Activated T-cell treated with anti-CD3 and anti-CD28 coated beads, Interleukin-2, amount 50 U/mL, for 4 hours (primary cell): ENCODE measurements at regions not wholly inside any gene's neighbourhood (a gene's known extent, or its start where the extent isn't known, plus 50 kb on each side); places are given as distances from the start of the nearest gene placed in this dataset.

Experiments used
- ATAC-seq, 2 donors: fragments of 200-7000 bp; cut with Tn5 transposase; one replicate each; pipeline ENCODE4 v1.10.0; 2021
- DNase-seq: peaks from one replicate; pipeline ENCODE4 v3.0.0-alpha.2; 2020
- H3K27me3 Mint-ChIP-seq: one replicate; pipeline ENCODE4 v1.8.0; 2021; ENCODE audit warnings: low read depth, mixed read lengths
- H3K36me3 Mint-ChIP-seq: one replicate; pipeline ENCODE4 v1.8.0; 2022; ENCODE audit warnings: mixed read lengths; ENCODE audit not compliant: insufficient read depth
- H3K4me1 Mint-ChIP-seq: one replicate; pipeline ENCODE4 v1.8.0; 2021; ENCODE audit warnings: low read depth, mixed read lengths
- H3K4me3 Mint-ChIP-seq: one replicate; pipeline ENCODE4 v1.8.0; 2021; ENCODE audit warnings: mild to moderate bottlenecking, moderate library complexity, mixed read lengths
- H3K9me3 Mint-ChIP-seq: one replicate; pipeline ENCODE4 v1.8.0; 2021; ENCODE audit warnings: mixed read lengths

- DNase-seq (no peak), ATAC-seq (no peak)
- Mint-ChIP-seq H3K4me1 (no peaks in the 10 kb centered on the region), H3K36me3 (no peaks in the 10 kb centered on the region), H3K4me3 (no peak overlapping the region), H3K9me3 (no peaks in the 10 kb centered on the region), H3K27me3 (peaks cover 2% of the 10 kb centered on the region)
Observed at GRCh38 chr2:15826273-15826717, 114.1 kb upstream of the MYCN start.

GRCh38 chr2:15827001-15827400 is 113.3 kb upstream of the MYCN start:
- Mint-ChIP-seq H3K36me3 (no peaks in the 10 kb centered on the region), H3K4me3 (no peak overlapping the region), H3K27me3 (peaks cover 2% of the 10 kb centered on the region), H3K4me1 (no peaks in the 10 kb centered on the region), H3K9me3 (no peaks in the 10 kb centered on the region)
- ATAC-seq = no peak
- DNase-seq = no peak

GRCh38 chr2:15828576-15828975 is 111.8 kb upstream of the MYCN start:
- Mint-ChIP-seq H3K4me1 (no peaks in the 10 kb centered on the region), H3K9me3 (no peaks in the 10 kb centered on the region), H3K4me3 (no peak overlapping the region), H3K27me3 (peaks cover 2% of the 10 kb centered on the region), H3K36me3 (no peaks in the 10 kb centered on the region)
- no peak for ATAC-seq
- no peak for DNase-seq

- H3K4me3 Mint-ChIP-seq = no peak overlapping the region
- DNase-seq = no peak
- no peak for ATAC-seq
- no peaks in the 10 kb centered on the region for H3K9me3 Mint-ChIP-seq
- H3K27me3 Mint-ChIP-seq = peaks cover 2% of the 10 kb centered on the region
- no peaks in the 10 kb centered on the region for H3K4me1 Mint-ChIP-seq
- no peaks in the 10 kb centered on the region for H3K36me3 Mint-ChIP-seq
Observed at GRCh38 chr2:15829091-15829801, 111.1 kb upstream of the MYCN start.

GRCh38 chr2:15829985-15830384 is 110.4 kb upstream of the MYCN start:
- no peaks in the 10 kb centered on the region for H3K4me1 Mint-ChIP-seq
- DNase-seq (no peak), ATAC-seq (no peak)
- H3K4me3 Mint-ChIP-seq = no peak overlapping the region
- H3K27me3 Mint-ChIP-seq = peaks cover 2% of the 10 kb centered on the region
- H3K9me3 Mint-ChIP-seq = no peaks in the 10 kb centered on the region
- H3K36me3 Mint-ChIP-seq = no peaks in the 10 kb centered on the region

- H3K9me3 Mint-ChIP-seq = no peaks in the 10 kb centered on the region
- H3K27me3 Mint-ChIP-seq = no peaks in the 10 kb centered on the region
- DNase-seq (no peak), ATAC-seq (no peak)
- no peaks in the 10 kb centered on the region for H3K4me1 Mint-ChIP-seq
- H3K4me3 Mint-ChIP-seq = no peak overlapping the region
- no peaks in the 10 kb centered on the region for H3K36me3 Mint-ChIP-seq
Observed at GRCh38 chr2:15830937-15831549, 109.3 kb upstream of the MYCN start.

GRCh38 chr2:15832030-15832709 is 108.2 kb upstream of the MYCN start:
- Mint-ChIP-seq H3K4me1 (no peaks in the 10 kb centered on the region), H3K9me3 (no peaks in the 10 kb centered on the region), H3K36me3 (no peaks in the 10 kb centered on the region), H3K4me3 (no peak overlapping the region), H3K27me3 (no peaks in the 10 kb centered on the region)
- no peak for ATAC-seq
- DNase-seq = no peak

- Mint-ChIP-seq H3K9me3 (no peaks in the 10 kb centered on the region), H3K4me3 (no peak overlapping the region), H3K4me1 (no peaks in the 10 kb centered on the region), H3K36me3 (no peaks in the 10 kb centered on the region), H3K27me3 (no peaks in the 10 kb centered on the region)
- ATAC-seq = no peak
- no peak for DNase-seq
Observed at GRCh38 chr2:15832849-15833680, 107.3 kb upstream of the MYCN start.

- H3K27me3 Mint-ChIP-seq = no peaks in the 10 kb centered on the region
Observed at GRCh38 chr2:15833731-15834130, 106.6 kb upstream of the MYCN start.

GRCh38 chr2:15834381-15835031 is 105.8 kb upstream of the MYCN start:
- no peaks in the 10 kb centered on the region for H3K9me3 Mint-ChIP-seq
- no peaks in the 10 kb centered on the region for H3K36me3 Mint-ChIP-seq
- no peak overlapping the region for H3K4me3 Mint-ChIP-seq
- H3K27me3 Mint-ChIP-seq = no peaks in the 10 kb centered on the region
- DNase-seq (no peak), ATAC-seq (no peak)
- no peaks in the 10 kb centered on the region for H3K4me1 Mint-ChIP-seq

More at GRCh38 chr2:15833731-15834130, 106.6 kb upstream of the MYCN start:
- Mint-ChIP-seq H3K4me3 (no peak overlapping the region), H3K9me3 (no peaks in the 10 kb centered on the region), H3K36me3 (no peaks in the 10 kb centered on the region), H3K4me1 (no peaks in the 10 kb centered on the region)
- no peak for ATAC-seq
- DNase-seq = no peak

GRCh38 chr2:15835991-15836688 is 104.2 kb upstream of the MYCN start:
- Mint-ChIP-seq H3K9me3 (no peaks in the 10 kb centered on the region), H3K27me3 (peaks cover 2% of the 10 kb centered on the region), H3K4me3 (no peak overlapping the region), H3K4me1 (no peaks in the 10 kb centered on the region), H3K36me3 (no peaks in the 10 kb centered on the region)
- no peak for DNase-seq
- ATAC-seq = no peak

- Mint-ChIP-seq H3K9me3 (no peaks in the 10 kb centered on the region), H3K4me1 (no peaks in the 10 kb centered on the region), H3K27me3 (peaks cover 2% of the 10 kb centered on the region), H3K4me3 (no peak overlapping the region), H3K36me3 (no peaks in the 10 kb centered on the region)
- ATAC-seq (no peak), DNase-seq (no peak)
Observed at GRCh38 chr2:15836689-15837610, 103.4 kb upstream of the MYCN start.
